HEK293 (cell line): ENCODE measurements at regions not wholly inside any gene's neighbourhood (a gene's known extent, or its start where the extent isn't known, plus 50 kb on each side); places are given as distances from the start of the nearest gene placed in this dataset.

Source experiments
- CTCF ChIA-PET: fragments of 350-600 bp; formaldehyde crosslinking; extraction: SDS; loops from one replicate; lab custom pipeline; 2021; ENCODE audit warnings: antibody characterized with exemption; lab: Yijun Ruan, JAX
- POLR2A ChIA-PET: fragments of 300-600 bp; formaldehyde crosslinking; extraction: SDS; loops from one replicate; lab custom pipeline; 2020; ENCODE audit warnings: antibody characterized with exemption, inconsistent platforms; lab: Yijun Ruan, JAX
- H3K27ac ChIP-seq: fragments of 200-500 bp; sonication (Bioruptor generic); 2 replicates; pipeline ENCODE4 v1.5.1; 2014; ENCODE audit warnings: low read depth, low read length, control low read depth, inconsistent platforms; ENCODE audit errors: extremely low read depth
- H3K36me3 ChIP-seq, 2 experiments: fragments of 200-500 bp in 1 of 2; sonication (Bioruptor generic) in 1 of 2; 1 replicate in 1 of 2; 2 replicates in 1 of 2; pipeline ENCODE4 v1.5.1; 2014 to 2017; ENCODE audit warnings: inconsistent platforms in 2 of 2, low read length in 2 of 2; ENCODE audit not compliant: control insufficient read depth in 2 of 2, insufficient read depth in 1 of 2
- H3K4me1 ChIP-seq: fragments of 200-500 bp; sonication (Bioruptor generic); 2 replicates; pipeline ENCODE4 v1.5.1; 2014; ENCODE audit warnings: mild to moderate bottlenecking, low read length, inconsistent platforms; ENCODE audit not compliant: control insufficient read depth, insufficient read depth
- H3K4me3 ChIP-seq: 2 replicates; pipeline ENCODE4 v1.5.1; 2011; ENCODE audit warnings: low read depth, mild to moderate bottlenecking, control low read depth, low read length, moderate library complexity
- H3K9me3 ChIP-seq: fragments of 200-500 bp; sonication (Bioruptor generic); 2 replicates; pipeline ENCODE4 v1.5.1; 2014; ENCODE audit warnings: low read depth, low read length, inconsistent platforms; ENCODE audit not compliant: control insufficient read depth, insufficient read depth
- ZBTB20 ChIP-seq: fragments of 450-650 bp; formaldehyde crosslinking; IDR thresholded peaks from 2 replicates; pipeline ENCODE4 v1.5.1; 2016; ENCODE audit warnings: missing biosample characterization, missing genetic modification characterization
- ZEB2 ChIP-seq: fragments of 450-650 bp; formaldehyde crosslinking; IDR thresholded peaks from 2 replicates; pipeline ENCODE4 v1.5.1; 2016; ENCODE audit warnings: missing biosample characterization, missing genetic modification characterization
- ZFHX2 ChIP-seq: fragments of 450-650 bp; formaldehyde crosslinking; conservative IDR thresholded peaks from 2 replicates; pipeline ENCODE4 v1.5.1; 2016; ENCODE audit warnings: missing biosample characterization, missing genetic modification characterization
- ZFP41 ChIP-seq: fragments of 450-650 bp; formaldehyde crosslinking; IDR thresholded peaks from 2 replicates; pipeline ENCODE4 v1.5.1; 2016; ENCODE audit warnings: missing biosample characterization, missing genetic modification characterization, borderline replicate concordance
- ZNF138 ChIP-seq: fragments of 450-650 bp; formaldehyde crosslinking; IDR thresholded peaks from 2 replicates; pipeline ENCODE4 v1.5.1; 2016; ENCODE audit warnings: missing biosample characterization, missing genetic modification characterization, borderline replicate concordance
- ZNF155 ChIP-seq: fragments of 450-650 bp; formaldehyde crosslinking; IDR thresholded peaks from 2 replicates; pipeline ENCODE4 v1.5.1; 2016; ENCODE audit warnings: missing biosample characterization, missing genetic modification characterization
- ZNF19 ChIP-seq: fragments of 450-650 bp; formaldehyde crosslinking; IDR thresholded peaks from 2 replicates; pipeline ENCODE4; 2016; ENCODE audit warnings: missing biosample characterization, missing genetic modification characterization, low read depth
- ZNF302 ChIP-seq: fragments of 450-650 bp; formaldehyde crosslinking; IDR thresholded peaks from 2 replicates; pipeline ENCODE4 v1.5.1; 2016; ENCODE audit warnings: missing biosample characterization, missing genetic modification characterization, low read depth
- ZNF426 ChIP-seq: fragments of 450-650 bp; formaldehyde crosslinking; IDR thresholded peaks from 2 replicates; pipeline ENCODE4 v1.5.1; 2017; ENCODE audit warnings: missing biosample characterization, missing genetic modification characterization, mild to moderate bottlenecking, inconsistent platforms, moderate library complexity
- ZNF48 ChIP-seq: fragments of 450-650 bp; formaldehyde crosslinking; IDR thresholded peaks from 2 replicates; pipeline ENCODE4 v1.5.1; 2016; ENCODE audit warnings: missing biosample characterization, missing genetic modification characterization
- ZNF501 ChIP-seq: fragments of 450-650 bp; formaldehyde crosslinking; IDR thresholded peaks from 2 replicates; pipeline ENCODE4 v1.5.1; 2016; ENCODE audit warnings: missing biosample characterization, missing genetic modification characterization
- ZNF558 ChIP-seq: fragments of 450-650 bp; formaldehyde crosslinking; IDR thresholded peaks from 2 replicates; pipeline ENCODE4 v1.5.1; 2016; ENCODE audit warnings: missing biosample characterization, missing genetic modification characterization
- ZNF621 ChIP-seq: fragments of 450-650 bp; formaldehyde crosslinking; IDR thresholded peaks from 2 replicates; pipeline ENCODE4 v1.5.1; 2017; ENCODE audit warnings: missing biosample characterization, missing genetic modification characterization
- ZNF670 ChIP-seq: fragments of 450-650 bp; formaldehyde crosslinking; IDR thresholded peaks from 2 replicates; pipeline ENCODE4 v1.5.1; 2016; ENCODE audit warnings: missing biosample characterization, missing genetic modification characterization, low read depth
- ZNF830 ChIP-seq: fragments of 450-650 bp; IDR thresholded peaks from 2 replicates; pipeline ENCODE4 v1.5.0; 2018; ENCODE audit warnings: missing biosample characterization, missing genetic modification characterization, low read depth, mild to moderate bottlenecking, moderate library complexity
- ZNF837 ChIP-seq: fragments of 450-650 bp; formaldehyde crosslinking; IDR thresholded peaks from 2 replicates; pipeline ENCODE4 v1.5.1; 2016; ENCODE audit warnings: missing biosample characterization, missing genetic modification characterization
- ZSCAN30 ChIP-seq: fragments of 450-650 bp; IDR thresholded peaks from 2 replicates; pipeline ENCODE4 v1.5.1; 2018; ENCODE audit warnings: missing biosample characterization, mild to moderate bottlenecking, missing genetic modification characterization, moderate library complexity
- ZXDB ChIP-seq: fragments of 450-650 bp; formaldehyde crosslinking; IDR thresholded peaks from 2 replicates; pipeline ENCODE4 v1.5.1; 2016; ENCODE audit warnings: missing biosample characterization, missing genetic modification characterization
- TF ChIP-seq, protein P1 (sequence below): fragments of 450-650 bp; formaldehyde crosslinking; IDR thresholded peaks from 2 replicates; pipeline ENCODE4 v1.5.1; 2016; ENCODE audit warnings: missing biosample characterization, missing genetic modification characterization
- TF ChIP-seq, protein P2 (sequence below): fragments of 450-650 bp; formaldehyde crosslinking; IDR thresholded peaks from 2 replicates; pipeline ENCODE4 v1.5.1; 2016; ENCODE audit warnings: missing biosample characterization, missing genetic modification characterization

GRCh38 chr7:132705146-132705545 is 128.9 kb upstream of the PLXNA4 start (continued):
- TF ChIP-seq, protein P1, sequence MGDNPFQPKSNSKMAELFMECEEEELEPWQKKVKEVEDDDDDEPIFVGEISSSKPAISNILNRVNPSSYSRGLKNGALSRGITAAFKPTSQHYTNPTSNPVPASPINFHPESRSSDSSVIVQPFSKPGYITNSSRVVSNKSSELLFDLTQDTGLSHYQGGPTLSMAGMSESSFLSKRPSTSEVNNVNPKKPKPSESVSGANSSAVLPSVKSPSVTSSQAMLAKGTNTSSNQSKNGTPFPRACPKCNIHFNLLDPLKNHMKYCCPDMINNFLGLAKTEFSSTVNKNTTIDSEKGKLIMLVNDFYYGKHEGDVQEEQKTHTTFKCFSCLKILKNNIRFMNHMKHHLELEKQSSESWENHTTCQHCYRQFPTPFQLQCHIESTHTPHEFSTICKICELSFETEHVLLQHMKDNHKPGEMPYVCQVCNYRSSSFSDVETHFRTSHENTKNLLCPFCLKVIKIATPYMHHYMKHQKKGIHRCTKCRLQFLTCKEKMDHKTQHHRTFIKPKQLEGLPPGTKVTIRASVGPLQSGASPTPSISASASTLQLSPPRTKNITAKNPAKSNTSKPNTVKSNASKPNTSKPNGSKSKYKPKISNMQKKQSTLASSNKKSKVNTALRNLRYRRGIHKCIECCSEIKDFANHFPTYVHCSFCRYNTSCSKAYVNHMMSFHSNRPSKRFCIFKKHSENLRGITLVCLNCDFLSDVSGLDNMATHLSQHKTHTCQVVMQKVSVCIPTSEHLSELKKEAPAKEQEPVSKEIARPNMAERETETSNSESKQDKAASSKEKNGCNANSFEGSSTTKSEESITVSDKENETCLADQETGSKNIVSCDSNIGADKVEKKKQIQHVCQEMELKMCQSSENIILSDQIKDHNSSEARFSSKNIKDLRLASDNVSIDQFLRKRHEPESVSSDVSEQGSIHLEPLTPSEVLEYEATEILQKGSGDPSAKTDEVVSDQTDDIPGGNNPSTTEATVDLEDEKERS (tag by site-specific recombination) = no peak
- TF ChIP-seq ZNF670 (tag by site-specific recombination) (no peak), ZNF302 (tag by site-specific recombination) (no peak), ZFHX2 (tag by site-specific recombination) (no peak), ZXDB (tag by site-specific recombination) (no peak), ZNF48 (tag by site-specific recombination) (no peak), ZFP41 (tag by site-specific recombination) (no peak)

DNA sequence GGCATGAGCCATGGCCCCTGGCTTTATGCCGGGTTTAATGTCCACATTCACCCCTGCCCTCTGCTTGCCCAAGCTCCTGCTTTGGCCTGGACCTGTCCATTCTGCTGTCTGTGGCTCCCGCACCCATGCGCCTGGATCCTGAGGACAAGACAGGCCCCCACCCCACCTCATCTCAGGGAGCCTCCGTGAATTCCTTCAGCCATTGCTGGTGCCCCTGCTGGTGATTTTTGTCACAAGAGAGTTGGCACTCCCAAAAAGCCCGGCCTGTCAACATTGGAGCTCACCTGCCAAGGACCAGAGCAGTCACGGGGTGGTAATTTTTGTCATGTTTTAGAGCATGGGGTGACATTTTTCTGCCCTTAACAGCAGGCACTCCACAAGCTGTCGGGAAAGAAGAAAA is 127.5 kb upstream of the PLXNA4 start:
- H3K4me1 ChIP-seq = no peaks in the 10 kb centered on the region
- TF ChIP-seq ZNF558 (tag by site-specific recombination) (no peak), ZNF621 (tag by site-specific recombination) (no peak), ZNF155 (tag by site-specific recombination) (no peak), ZNF501 (tag by site-specific recombination) (no peak), ZNF19 (tag by site-specific recombination) (no peak), ZNF138 (tag by site-specific recombination) (no peak), ZNF830 (no peak), ZNF837 (no peak), ZBTB20 (no peak)
- TF ChIP-seq, protein P2, sequence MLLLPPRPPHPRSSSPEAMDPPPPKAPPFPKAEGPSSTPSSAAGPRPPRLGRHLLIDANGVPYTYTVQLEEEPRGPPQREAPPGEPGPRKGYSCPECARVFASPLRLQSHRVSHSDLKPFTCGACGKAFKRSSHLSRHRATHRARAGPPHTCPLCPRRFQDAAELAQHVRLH (tag by site-specific recombination) = no peak
- TF ChIP-seq, all 188 proteins: peak for 0
- H3K27ac ChIP-seq = no peak overlapping the region
- POLR2A ChIA-PET = no interaction called here
- no peaks in the 10 kb centered on the region for H3K36me3 ChIP-seq
- H3K9me3 ChIP-seq = no peaks in the 10 kb centered on the region
- H3K4me3 ChIP-seq = no peak overlapping the region
- CTCF ChIA-PET = interaction anchor here (0.6 to 0.8 kb wide), 3 partner anchors 113 to 517 kb away, joined by 3 to 5 read pairs (median 3); no protein-coding TSS in a partner anchor

GRCh38 chr7:132697003-132697402 is 120.7 kb upstream of the PLXNA4 start:
- no peaks in the 10 kb centered on the region for H3K36me3 ChIP-seq
- H3K4me1 ChIP-seq = no peaks in the 10 kb centered on the region
- ChIA-PET CTCF (interaction anchor here (0.7 kb wide), 1 partner anchor 124 kb away, joined by 3 read pairs; no protein-coding TSS in a partner anchor), POLR2A (interaction anchor here (0.6 kb wide), 1 partner anchor 1155 kb away, joined by 4 read pairs; no protein-coding TSS in a partner anchor)
- no peak overlapping the region for H3K27ac ChIP-seq
- H3K4me3 ChIP-seq = no peak overlapping the region
- no peaks in the 10 kb centered on the region for H3K9me3 ChIP-seq
- no peak for TF ChIP-seq ZNF426
- TF ChIP-seq ZSCAN30 (tag by site-specific recombination) = no peak
- no peak for TF ChIP-seq ZEB2 (tag by site-specific recombination)
